ENCODE measurements at regions not wholly inside any gene's neighbourhood (a gene's known extent, or its start where the extent isn't known, plus 50 kb on each side); places are given as distances from the start of the nearest gene placed in this dataset.

- no peak for ATAC-seq (ENCODE audit: insufficient read depth, low read depth)
- no peaks in the 10 kb centered on the region for H3K4me1 ChIP-seq (ENCODE audit: insufficient read depth, low read length)
- no peak overlapping the region for H3K4me2 ChIP-seq (ENCODE audit: insufficient read depth, low read length)
- no peak overlapping the region for H2AFZ ChIP-seq (ENCODE audit: low read depth, low read length)
- no peaks in the 10 kb centered on the region for H4K20me1 ChIP-seq (ENCODE audit: insufficient read depth, low read length)
- H3K9me3 ChIP-seq (ENCODE audit: insufficient read depth, low read length, severe bottlenecking) = no peaks in the 10 kb centered on the region
- TF ChIP-seq EZH2 (IDR thresholded peaks at IDR 0.05; ENCODE audit: borderline replicate concordance, low read depth, low read length, severe bottlenecking) (no peak), CTCF (IDR thresholded peaks at IDR 0.05; ENCODE audit: borderline replicate concordance, extremely low read depth, low read length, poor library complexity, severe bottlenecking) (no peak)
- H3K79me2 ChIP-seq (ENCODE audit: insufficient read depth, low read length) = no peaks in the 10 kb centered on the region
- no peak for DNase-seq
- H3K9ac ChIP-seq (ENCODE audit: low read depth, low read length) = no peak overlapping the region
- no peak overlapping the region for H3K4me3 ChIP-seq (ENCODE audit: low read depth in 1 of 2, low read length in 2 of 2)
- H3K36me3 ChIP-seq (ENCODE audit: insufficient read depth, low read length) = no peaks in the 10 kb centered on the region
- H3K27ac ChIP-seq (ENCODE audit: low read length) = no peak overlapping the region
- H3K27me3 ChIP-seq (ENCODE audit: insufficient read depth, low read length, poor library complexity) = no peaks in the 10 kb centered on the region
These were observed 424.5 kb upstream of the DAB1 start for GRCh38 chr1:57848406-57848805.

- no peak overlapping the region for H2AFZ ChIP-seq (ENCODE audit: low read depth, low read length)
- no peak overlapping the region for H3K9ac ChIP-seq (ENCODE audit: low read depth, low read length)
- no peaks in the 10 kb centered on the region for H3K4me1 ChIP-seq (ENCODE audit: insufficient read depth, low read length)
- no peaks in the 10 kb centered on the region for H3K27me3 ChIP-seq (ENCODE audit: insufficient read depth, low read length, poor library complexity)
- DNase-seq (no peak), ATAC-seq (ENCODE audit: insufficient read depth, low read depth) (no peak)
- H3K4me3 ChIP-seq (ENCODE audit: low read depth in 1 of 2, low read length in 2 of 2) = no peak overlapping the region
- TF ChIP-seq CTCF (IDR thresholded peaks at IDR 0.05; ENCODE audit: borderline replicate concordance, extremely low read depth, low read length, poor library complexity, severe bottlenecking) (no peak), EZH2 (IDR thresholded peaks at IDR 0.05; ENCODE audit: borderline replicate concordance, low read depth, low read length, severe bottlenecking) (no peak)
- H4K20me1 ChIP-seq (ENCODE audit: insufficient read depth, low read length) = no peaks in the 10 kb centered on the region
- peaks cover 13% of the 10 kb centered on the region for H3K9me3 ChIP-seq (ENCODE audit: insufficient read depth, low read length, severe bottlenecking)
- no peak overlapping the region for H3K27ac ChIP-seq (ENCODE audit: low read length)
- H3K36me3 ChIP-seq (ENCODE audit: insufficient read depth, low read length) = no peaks in the 10 kb centered on the region
- no peaks in the 10 kb centered on the region for H3K79me2 ChIP-seq (ENCODE audit: insufficient read depth, low read length)
- no peak overlapping the region for H3K4me2 ChIP-seq (ENCODE audit: insufficient read depth, low read length)
These were observed 421.2 kb upstream of the DAB1 start for GRCh38 chr1:57845041-57845440.

GRCh38 chr1:57844382-57844980 lies 420.6 kb upstream of the DAB1 start:
- TF ChIP-seq EZH2 (IDR thresholded peaks at IDR 0.05; ENCODE audit: borderline replicate concordance, low read depth, low read length, severe bottlenecking) (no peak), CTCF (IDR thresholded peaks at IDR 0.05; ENCODE audit: borderline replicate concordance, extremely low read depth, low read length, poor library complexity, severe bottlenecking) (no peak)
- ATAC-seq (ENCODE audit: insufficient read depth, low read depth) (no peak), DNase-seq (no peak)
- Histone ChIP-seq H3K27ac (ENCODE audit: low read length) (no peak overlapping the region), H3K4me2 (ENCODE audit: insufficient read depth, low read length) (no peak overlapping the region), H3K79me2 (ENCODE audit: insufficient read depth, low read length) (no peaks in the 10 kb centered on the region), H2AFZ (ENCODE audit: low read depth, low read length) (no peak overlapping the region), H3K27me3 (ENCODE audit: insufficient read depth, low read length, poor library complexity) (no peaks in the 10 kb centered on the region), H3K36me3 (ENCODE audit: insufficient read depth, low read length) (no peaks in the 10 kb centered on the region), H3K9me3 (ENCODE audit: insufficient read depth, low read length, severe bottlenecking) (peaks cover 13% of the 10 kb centered on the region), H3K4me1 (ENCODE audit: insufficient read depth, low read length) (no peaks in the 10 kb centered on the region), H3K9ac (ENCODE audit: low read depth, low read length) (no peak overlapping the region), H4K20me1 (ENCODE audit: insufficient read depth, low read length) (no peaks in the 10 kb centered on the region), H3K4me3 (ENCODE audit: low read depth in 1 of 2, low read length in 2 of 2) (no peak overlapping the region)

Measured in DND-41 (cell line).